H9 (cell line): ENCODE measurements at regions not wholly inside any gene's neighbourhood (a gene's known extent, or its start where the extent isn't known, plus 50 kb on each side); places are given as distances from the start of the nearest gene placed in this dataset.

Experiments
- DNase-seq: peaks from one replicate; pipeline ENCODE4 v3.0.0-alpha.2; 2017
- H2AFZ ChIP-seq: one replicate; pipeline ENCODE4 v1.6.1; 2013; ENCODE audit warnings: mild to moderate bottlenecking, low read length, control low read depth, moderate library complexity
- H2AK5ac ChIP-seq: 2 replicates; pipeline ENCODE4 v1.6.1; 2013; ENCODE audit warnings: low read length, control low read depth, mixed read lengths; ENCODE audit not compliant: insufficient read length
- H2BK120ac ChIP-seq: one replicate; pipeline ENCODE4 v1.6.1; 2013; ENCODE audit warnings: low read depth, mild to moderate bottlenecking, low read length, control low read depth, inconsistent platforms; ENCODE audit not compliant: poor library complexity, severe bottlenecking
- H2BK12ac ChIP-seq: 2 replicates; pipeline ENCODE4 v1.6.1; 2013; ENCODE audit warnings: low read length, control low read depth, mixed read lengths, low read depth; ENCODE audit not compliant: insufficient read length
- H2BK15ac ChIP-seq: 2 replicates; pipeline ENCODE4 v1.6.1; 2013; ENCODE audit warnings: low read depth, low read length, control low read depth
- H2BK20ac ChIP-seq: one replicate; pipeline ENCODE4 v1.6.1; 2013; ENCODE audit warnings: low read depth, mild to moderate bottlenecking, low read length, control low read depth, inconsistent platforms; ENCODE audit not compliant: poor library complexity, severe bottlenecking
- H2BK5ac ChIP-seq: 2 replicates; pipeline ENCODE4 v1.6.1; 2013; ENCODE audit warnings: low read length, control low read depth, mixed read lengths; ENCODE audit not compliant: insufficient read length
- H3K14ac ChIP-seq: 2 replicates; pipeline ENCODE4 v1.6.1; 2013; ENCODE audit warnings: low read length, control low read depth; ENCODE audit not compliant: insufficient read depth
- H3K18ac ChIP-seq: 2 replicates; pipeline ENCODE4 v1.6.1; 2013; ENCODE audit warnings: low read depth, mild to moderate bottlenecking, mixed read lengths, low read length, control low read depth; ENCODE audit not compliant: insufficient read length
- H3K23ac ChIP-seq: 2 replicates; pipeline ENCODE4 v1.6.1; 2013; ENCODE audit warnings: low read length, control low read depth, mixed read lengths, low read depth; ENCODE audit not compliant: insufficient read length
- H3K23me2 ChIP-seq: 2 replicates; pipeline ENCODE4 v1.6.1; 2013; ENCODE audit warnings: low read depth, mild to moderate bottlenecking, mixed read lengths, low read length, control low read depth; ENCODE audit not compliant: insufficient read length, poor library complexity, severe bottlenecking
- H3K27ac ChIP-seq: 2 replicates; pipeline ENCODE4 v1.5.1; 2013; ENCODE audit warnings: low read length, control low read depth, mixed read lengths, low read depth; ENCODE audit not compliant: insufficient read length
- H3K27me3 ChIP-seq: 2 replicates; pipeline ENCODE4 v1.6.1; 2013; ENCODE audit warnings: low read length, control low read depth, inconsistent platforms; ENCODE audit not compliant: insufficient read depth
- H3K4ac ChIP-seq: 2 replicates; pipeline ENCODE4 v1.6.1; 2013; ENCODE audit warnings: low read depth, mild to moderate bottlenecking, control low read depth, inconsistent platforms, low read length, moderate library complexity
- H3K4me1 ChIP-seq: 2 replicates; pipeline ENCODE4 v1.6.1; 2013; ENCODE audit warnings: low read length, control low read depth, inconsistent platforms; ENCODE audit not compliant: insufficient read depth
- H3K4me2 ChIP-seq: 2 replicates; pipeline ENCODE4 v1.6.1; 2013; ENCODE audit warnings: low read length, control low read depth, mixed read lengths; ENCODE audit not compliant: insufficient read length, insufficient read depth
- H3K56ac ChIP-seq: 2 replicates; pipeline ENCODE4 v1.6.1; 2013; ENCODE audit warnings: low read depth, mild to moderate bottlenecking, mixed read lengths, low read length, control low read depth; ENCODE audit not compliant: insufficient read length
- H3K79me1 ChIP-seq: 2 replicates; pipeline ENCODE4 v1.6.1; 2013; ENCODE audit warnings: low read depth, mild to moderate bottlenecking, moderate library complexity, low read length, control low read depth, inconsistent platforms; ENCODE audit not compliant: insufficient read depth, poor library complexity, severe bottlenecking
- H3K79me2 ChIP-seq: 2 replicates; pipeline ENCODE4 v1.6.1; 2013; ENCODE audit warnings: low read length, control low read depth, inconsistent platforms; ENCODE audit not compliant: insufficient read depth
- H3K9ac ChIP-seq: 2 replicates; pipeline ENCODE4 v1.6.1; 2013; ENCODE audit warnings: low read length, control low read depth, mixed read lengths; ENCODE audit not compliant: insufficient read length; ENCODE audit errors: extremely low read depth
- H3K9me3 ChIP-seq: one replicate; pipeline ENCODE4 v1.6.1; 2013; ENCODE audit warnings: low read depth, low read length, inconsistent platforms; ENCODE audit not compliant: control insufficient read depth
- H3T11ph ChIP-seq: one replicate; pipeline ENCODE4 v1.6.1; 2013; ENCODE audit warnings: mild to moderate bottlenecking, low read length, control low read depth, inconsistent platforms
- H4K20me1 ChIP-seq: one replicate; pipeline ENCODE4 v1.6.1; 2013; ENCODE audit not compliant: control insufficient read depth, insufficient read length, insufficient read depth
- H4K5ac ChIP-seq: 2 replicates; pipeline ENCODE4 v1.6.1; 2013; ENCODE audit warnings: low read depth, mild to moderate bottlenecking, mixed read lengths, low read length, control low read depth; ENCODE audit not compliant: insufficient read length
- H4K8ac ChIP-seq: replicated peaks from 2 replicates; pipeline ENCODE4 v1.6.1; 2013; ENCODE audit warnings: low read length, control low read depth, mixed read lengths, low read depth; ENCODE audit not compliant: insufficient read length
- H4K91ac ChIP-seq: 2 replicates; pipeline ENCODE4 v1.6.1; 2013; ENCODE audit warnings: low read depth, mild to moderate bottlenecking, moderate library complexity, mixed read lengths, low read length, control low read depth; ENCODE audit not compliant: insufficient read length
- H3K27ac Mint-ChIP-seq, 3 experiments: 2 replicates in 2 of 3; 3 replicates in 1 of 3; pipeline ENCODE4 v1.8.0; 2020 to 2021; ENCODE audit warnings: mixed read lengths in 3 of 3, mild to moderate bottlenecking in 1 of 3, moderate library complexity in 1 of 3
- H3K27me3 Mint-ChIP-seq: 2 replicates; pipeline ENCODE4 v1.8.0; 2021; ENCODE audit warnings: low read depth, mild to moderate bottlenecking, moderate library complexity, mixed read lengths
- H3K36me3 Mint-ChIP-seq, 3 experiments: 2 replicates in 2 of 3; 3 replicates in 1 of 3; pipeline ENCODE4 v1.8.0; 2020 to 2021; ENCODE audit warnings: low read depth in 3 of 3, mixed read lengths in 3 of 3; ENCODE audit not compliant: insufficient read depth in 1 of 3
- H3K4me1 Mint-ChIP-seq, 2 experiments: 2 replicates each; pipeline ENCODE4 v1.8.0; 2020; ENCODE audit warnings: mixed read lengths in 2 of 2
- H3K4me3 Mint-ChIP-seq, 2 experiments: 2 replicates in 1 of 2; 3 replicates in 1 of 2; pipeline ENCODE4 v1.8.0; 2020 to 2021; ENCODE audit warnings: mild to moderate bottlenecking in 2 of 2, mixed read lengths in 2 of 2, moderate library complexity in 1 of 2
- H3K9me3 Mint-ChIP-seq, 2 experiments: 2 replicates in 1 of 2; 3 replicates in 1 of 2; pipeline ENCODE4 v1.8.0; 2020; ENCODE audit warnings: mild to moderate bottlenecking in 2 of 2, mixed read lengths in 2 of 2, moderate library complexity in 1 of 2
- CTCF ChIP-seq: fragments of 200-600 bp; sonication (generic); conservative IDR thresholded peaks from 3 replicates; pipeline ENCODE4 v1.8.0; 2021; ENCODE audit warnings: antibody characterized with exemption, mild to moderate bottlenecking
- WGBS: extraction: QIAGEN DNeasy Blood & Tissue Kit; methylation state at CpG from one replicate; pipeline ENCODE4 v1.1.7; 2013; ENCODE audit warnings: missing lambda C conversion rate, low lambda C conversion rate, mixed read lengths; ENCODE audit not compliant: insufficient read length; ENCODE audit errors: extremely low coverage; 5-methylcytosine and 5-hydroxymethylcytosine counted together

GRCh38 chr2:21415234-21415633, 291.5 kb downstream of the TDRD15 start:
- Mint-ChIP-seq H3K27ac (no peak overlapping the region), H3K36me3 (peaks cover 0 to 4% (median 0%) of the 10 kb centered on the region in 3 experiments; a peak in 2 of 7 replicates), H3K27me3 (no peaks in the 10 kb centered on the region), H3K4me1 (peaks cover 7 to 19% of the 10 kb centered on the region in 2 experiments), H3K9me3 (peaks cover 2 to 4% of the 10 kb centered on the region in 2 experiments; a peak in 2 of 5 replicates), H3K4me3 (no peak overlapping the region)
- Histone ChIP-seq H3K9me3 (no peaks in the 10 kb centered on the region), H3K79me1 (no peaks in the 10 kb centered on the region), H3K23me2 (no peaks in the 10 kb centered on the region), H3K18ac (no peak overlapping the region), H3K4me2 (no peak overlapping the region), H2BK20ac (no peak overlapping the region), H3T11ph (no peak overlapping the region), H4K20me1 (no peaks in the 10 kb centered on the region), H4K5ac (no peak overlapping the region), H3K4me1 (no peaks in the 10 kb centered on the region; the same call in 1 of the 2 replicates), H3K4ac (no peak overlapping the region), H4K91ac (no peak overlapping the region), H3K23ac (no peak overlapping the region), H3K27me3 (no peaks in the 10 kb centered on the region), H4K8ac (no peak overlapping the region), H2AK5ac (no peak overlapping the region), H3K14ac (no peak overlapping the region), H3K56ac (no peak overlapping the region), H2AFZ (no peak overlapping the region), H3K79me2 (no peaks in the 10 kb centered on the region), H3K27ac (no peak overlapping the region), H3K9ac (no peak overlapping the region), H2BK12ac (no peak overlapping the region), H2BK15ac (no peak overlapping the region), H2BK5ac (no peak overlapping the region), H2BK120ac (no peak overlapping the region)
- TF ChIP-seq CTCF: peak; percentile 76
- WGBS: no CpG with 5 or more reads among the region's 3 CpGs
- DNase-seq: peak; percentile 59
